HCT116 (cell line): ENCODE measurements at regions not wholly inside any gene's neighbourhood (a gene's known extent, or its start where the extent isn't known, plus 50 kb on each side); places are given as distances from the start of the nearest gene placed in this dataset.

Experiments used
- ATAC-seq: fragments of 200-7000 bp; cut with Tn5 transposase; 2 replicates; pipeline ENCODE4 v1.9.1; 2020; ENCODE audit warnings: mild to moderate bottlenecking, moderate library complexity
- BruUV-seq: library from RNA; stranded (reverse); fragments of 400-500 nt; replicated peaks from 2 replicates; lab custom pipeline; 2021; lab: Mats Ljungman, UMichigan
- CTCF ChIA-PET: fragments of 300-600 bp; sonication (Branson Sonifier 250); formaldehyde crosslinking; loops from one replicate; lab custom pipeline; 2021; ENCODE audit warnings: antibody characterized with exemption; lab: Charles Lee
- POLR2A ChIA-PET: fragments of 300-600, 350-600 bp; sonication (Branson Sonifier 250); formaldehyde crosslinking; loops from one replicate; lab custom pipeline; 2021; ENCODE audit warnings: antibody characterized with exemption; lab: Charles Lee
- RAD21 ChIA-PET, 2 experiments: fragments of 300-600 bp; sonication (Branson Sonifier 250); formaldehyde crosslinking; loops; one replicate each; lab custom pipeline; 2023; ENCODE audit warnings: low total read pairs in 2 of 2; ENCODE audit not compliant: uncharacterized antibody in 2 of 2, unreplicated experiment in 2 of 2, low non-redundant PET in 1 of 2; lab: Charles Lee
- DNase-seq: peaks from one replicate; pipeline ENCODE4 v3.0.0-alpha.2; 2010; ENCODE audit warnings: low read depth, low spot score
- H2AFZ ChIP-seq: fragments of 200-600 bp; shearing (Covaris generic), sonication (generic); 2 replicates; pipeline ENCODE4 v1.6.1; 2017; ENCODE audit warnings: low read depth, mixed run types, mixed read lengths, antibody characterized with exemption, low read length; ENCODE audit not compliant: poor library complexity, severe bottlenecking
- H3K27ac ChIP-seq: 2 replicates; pipeline ENCODE4 v1.5.1; 2012; ENCODE audit warnings: low read depth, low read length
- H3K27me3 ChIP-seq: fragments of 200-600 bp; sonication (generic); 2 replicates; pipeline ENCODE4 v1.6.1; 2016; ENCODE audit warnings: mixed run types, low read length, mixed read lengths; ENCODE audit not compliant: insufficient read depth
- H3K36me3 ChIP-seq, 2 experiments: fragments of 200-500 bp in 1 of 2; fragments of 200-600 bp in 1 of 2; sonication (Bioruptor generic) in 1 of 2; sonication (generic) in 1 of 2; 2 replicates each; pipeline versions ENCODE4 v1.5.1 to v1.6.1; 2014 to 2016; ENCODE audit warnings: low read length in 2 of 2, inconsistent platforms in 1 of 2, mixed read lengths in 1 of 2, mixed run types in 1 of 2; ENCODE audit not compliant: insufficient read depth in 2 of 2, control insufficient read depth in 1 of 2
- H3K4me1 ChIP-seq, 2 experiments: fragments of 200-600 bp in 1 of 2; sonication (generic) in 1 of 2; 2 replicates each; pipeline versions ENCODE4 v1.5.1 to v1.6.1; 2012 to 2017; ENCODE audit warnings: low read length in 2 of 2, inconsistent platforms in 1 of 2, mild to moderate bottlenecking in 1 of 2, mixed read lengths in 1 of 2, mixed run types in 1 of 2, moderate library complexity in 1 of 2; ENCODE audit not compliant: insufficient read depth in 2 of 2, control insufficient read depth in 1 of 2
- H3K4me2 ChIP-seq: fragments of 200-600 bp; sonication (generic); 2 replicates; pipeline ENCODE4 v1.6.1; 2017; ENCODE audit warnings: mixed run types, low read length, mixed read lengths
- H3K4me3 ChIP-seq, 2 experiments: fragments of 200-600 bp in 1 of 2; sonication (generic) in 1 of 2; replicated peaks in 1 of 2; 2 replicates each; pipeline ENCODE4 v1.5.1; 2011 to 2016; ENCODE audit warnings: low read length in 2 of 2, control low read depth in 1 of 2, low read depth in 1 of 2, mild to moderate bottlenecking in 1 of 2, mixed read lengths in 1 of 2, mixed run types in 1 of 2
- H3K79me2 ChIP-seq: fragments of 200-600 bp; sonication (generic); 2 replicates; pipeline ENCODE4 v1.6.1; 2017; ENCODE audit warnings: mild to moderate bottlenecking, mixed run types, low read length, moderate library complexity, mixed read lengths; ENCODE audit not compliant: insufficient read depth
- H3K9ac ChIP-seq: fragments of 200-600 bp; sonication (generic); 2 replicates; pipeline ENCODE4 v1.6.1; 2016; ENCODE audit warnings: low read length, mixed read lengths
- H3K9me2 ChIP-seq: fragments of 200-600 bp; sonication (generic), shearing (Covaris generic); 2 replicates; pipeline ENCODE4 v1.6.1; 2017; ENCODE audit warnings: mixed run types, mild to moderate bottlenecking, moderate library complexity; ENCODE audit not compliant: insufficient read depth
- H3K9me3 ChIP-seq, 2 experiments: fragments of 200-500 bp in 1 of 2; fragments of 200-600 bp in 1 of 2; sonication (Bioruptor generic) in 1 of 2; sonication (generic) in 1 of 2; 2 replicates each; pipeline ENCODE4 v1.6.1; 2014 to 2017; ENCODE audit warnings: low read length in 2 of 2, mixed read lengths in 2 of 2, inconsistent platforms in 1 of 2, low read depth in 1 of 2, mild to moderate bottlenecking in 1 of 2, mixed run types in 1 of 2, moderate library complexity in 1 of 2; ENCODE audit not compliant: control insufficient read depth in 1 of 2, insufficient read depth in 1 of 2
- H4K20me1 ChIP-seq: fragments of 200-600 bp; sonication (generic), shearing (Covaris generic); 2 replicates; pipeline ENCODE4 v1.6.1; 2017; ENCODE audit warnings: mixed run types, mild to moderate bottlenecking, moderate library complexity; ENCODE audit not compliant: insufficient read depth
- ATF3 ChIP-seq: IDR thresholded peaks from 2 replicates; pipeline ENCODE4 v1.6.1; 2012
- CBX3 ChIP-seq: IDR thresholded peaks from 2 replicates; pipeline ENCODE4 v1.6.1; 2012; ENCODE audit warnings: low read depth
- CEBPB ChIP-seq: IDR thresholded peaks from 2 replicates; pipeline ENCODE4 v1.6.1; 2012; ENCODE audit warnings: low read depth
- EZH2phosphoT487 ChIP-seq: fragments of 200-600 bp; IDR thresholded peaks from 2 replicates; pipeline ENCODE4 v1.6.1; 2018; ENCODE audit warnings: antibody characterized with exemption, borderline replicate concordance
- POLR2A ChIP-seq: IDR thresholded peaks from 2 replicates; pipeline ENCODE4 v1.7.0; 2011; ENCODE audit warnings: borderline replicate concordance; ENCODE audit not compliant: insufficient read depth, insufficient read length; ENCODE audit errors: extremely low read depth
- POLR2AphosphoS5 ChIP-seq: IDR thresholded peaks from 2 replicates; pipeline ENCODE4 v1.6.1; 2011; ENCODE audit warnings: mild to moderate bottlenecking, low read depth, low read length, moderate library complexity
- REST ChIP-seq: IDR thresholded peaks from 2 replicates; pipeline ENCODE4 v1.6.1; 2012; ENCODE audit warnings: low read depth
- YY1 ChIP-seq: IDR thresholded peaks from 2 replicates; pipeline ENCODE4 v1.6.1; 2011; ENCODE audit warnings: low read length, low read depth, moderate library complexity, mild to moderate bottlenecking; ENCODE audit not compliant: insufficient replicate concordance; ENCODE audit errors: extremely low read depth
- ZBTB33 ChIP-seq: IDR thresholded peaks from 2 replicates; pipeline ENCODE4 v1.6.1; 2011; ENCODE audit warnings: mild to moderate bottlenecking, low read length, moderate library complexity; ENCODE audit not compliant: insufficient replicate concordance; ENCODE audit errors: extremely low read depth
- ZFX ChIP-seq: fragments of 450-650 bp; IDR thresholded peaks from 2 replicates; pipeline ENCODE4 v1.6.1; 2017
- intact Hi-C: fragments of 100-400 bp; cut with micrococcal nuclease; formaldehyde crosslinking; loops from 2 replicates; pipeline ENCODE4 v1.10.0; 2022

GRCh38 chr9:71524516-71524915 lies 243.8 kb downstream of the CEMIP2 start:
- ATAC-seq: no peak

More at GRCh38 chr9:71524516-71524915, 243.8 kb downstream of the CEMIP2 start:
- intact Hi-C loops: no loop called here
- Histone ChIP-seq H3K4me1 (no peaks in the 10 kb centered on the region), H4K20me1 (no peaks in the 10 kb centered on the region), H3K9me2 (no peaks in the 10 kb centered on the region), H2AFZ (no peak overlapping the region), H3K79me2 (no peaks in the 10 kb centered on the region), H3K27me3 (peaks cover 25% of the 10 kb centered on the region; the same call in 1 of the 2 replicates), H3K27ac (no peak overlapping the region), H3K4me2 (no peak overlapping the region), H3K36me3 (no peaks in the 10 kb centered on the region), H3K9me3 (no peaks in the 10 kb centered on the region), H3K4me3 (no peak overlapping the region), H3K9ac (no peak overlapping the region)
- ChIA-PET CTCF (no interaction called here), RAD21 (no interaction called here), POLR2A (no interaction called here)
- BruUV-seq: no TSS peak
- no peak for TF ChIP-seq ZBTB33
- TF ChIP-seq YY1: no peak
- no peak for TF ChIP-seq ZFX
- TF ChIP-seq REST: no peak
- TF ChIP-seq ATF3: no peak
- TF ChIP-seq POLR2A: no peak
- no peak for TF ChIP-seq CBX3
- no peak for TF ChIP-seq POLR2AphosphoS5
- no peak for TF ChIP-seq CEBPB
- no peak for TF ChIP-seq EZH2phosphoT487
- DNase-seq: no peak
